ENCODE measurements at regions not wholly inside any gene's neighbourhood (a gene's known extent, or its start where the extent isn't known, plus 50 kb on each side); places are given as distances from the start of the nearest gene placed in this dataset.
"Not testable (repeated sequence)": the region's sequence is repeated elsewhere in the genome, so short reads cannot be mapped to it uniquely, and the experiment has no call there.

DNA sequence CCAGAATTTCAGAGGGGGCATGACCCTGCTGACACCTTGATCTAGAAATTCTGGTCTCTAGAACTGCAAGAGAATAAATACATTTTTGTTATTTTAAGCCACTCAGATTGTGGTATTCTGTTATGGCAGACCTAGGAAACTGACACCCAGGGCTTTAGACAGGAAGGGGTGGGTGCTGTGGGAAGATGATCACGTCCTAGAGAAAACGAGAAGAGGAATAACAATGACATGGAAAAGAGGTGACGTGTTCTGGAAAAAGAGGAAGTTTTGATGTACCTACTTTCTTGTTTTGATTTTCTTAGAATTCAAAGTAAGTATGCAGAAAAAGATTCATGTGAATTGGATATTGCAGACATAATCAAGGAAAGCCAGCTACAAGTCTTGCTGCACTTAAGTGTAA is 232.9 kb upstream of the RUNX1 start:
- DNase-seq: no peak

DNA sequence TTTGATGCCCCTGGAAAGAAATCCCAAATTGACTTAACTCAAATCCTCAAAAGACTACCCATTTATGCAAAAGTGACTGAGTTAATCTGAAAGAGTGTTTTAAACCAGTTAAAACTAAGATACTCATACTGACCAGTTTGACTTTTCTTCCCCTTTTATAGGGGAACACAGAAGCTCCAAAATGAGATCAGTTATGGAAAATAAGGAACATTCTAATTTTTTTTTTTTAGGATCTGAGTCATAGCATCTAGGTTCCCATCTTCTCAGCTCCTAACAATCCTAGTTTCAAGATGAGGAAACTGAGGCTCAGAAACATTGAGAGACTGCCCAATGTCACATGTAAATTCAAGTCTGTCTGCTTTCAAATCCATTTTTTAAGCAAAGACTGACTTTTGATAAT is 231.1 kb upstream of the RUNX1 start:
- DNase-seq: no peak

DNA sequence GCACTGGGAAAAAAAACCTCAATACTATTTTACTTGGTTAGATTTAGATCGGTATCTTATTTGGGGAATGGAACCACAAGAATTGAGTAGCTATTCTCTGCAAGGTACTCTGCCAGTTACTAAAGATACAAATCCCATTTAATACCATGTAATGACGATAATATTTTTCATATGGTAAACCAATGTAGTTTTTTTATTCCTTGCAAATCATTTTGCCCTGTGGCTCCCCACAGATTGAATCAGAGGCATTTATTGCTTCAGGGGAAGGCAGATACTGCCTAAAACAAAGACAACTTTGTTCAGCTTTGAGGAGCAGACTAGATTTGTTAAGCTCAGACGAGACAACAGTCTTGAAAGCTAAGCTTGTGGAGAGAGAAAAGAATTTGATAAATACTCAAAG is 226.7 kb upstream of the RUNX1 start:
- DNase-seq: no peak

DNA sequence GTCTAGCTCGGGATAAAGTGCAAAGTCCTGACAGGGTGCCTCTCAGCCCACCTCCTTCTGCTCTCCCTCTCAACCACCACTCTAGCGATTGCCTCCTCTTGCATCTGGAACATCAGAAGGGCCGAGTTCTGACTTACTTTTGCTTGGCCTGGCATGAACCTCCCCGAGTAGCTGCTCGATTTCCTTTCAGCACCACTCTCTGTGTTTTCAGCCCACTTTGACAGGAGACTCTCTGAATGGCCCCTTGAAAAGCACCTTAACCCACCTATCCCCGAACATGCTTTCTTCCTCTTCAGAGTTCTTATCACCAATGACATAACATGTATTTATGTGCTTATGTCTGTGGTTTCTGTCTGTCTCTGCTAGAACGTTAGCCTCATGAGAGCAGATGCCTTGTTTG is 225.8 kb upstream of the RUNX1 start:
- no peak for DNase-seq

DNA sequence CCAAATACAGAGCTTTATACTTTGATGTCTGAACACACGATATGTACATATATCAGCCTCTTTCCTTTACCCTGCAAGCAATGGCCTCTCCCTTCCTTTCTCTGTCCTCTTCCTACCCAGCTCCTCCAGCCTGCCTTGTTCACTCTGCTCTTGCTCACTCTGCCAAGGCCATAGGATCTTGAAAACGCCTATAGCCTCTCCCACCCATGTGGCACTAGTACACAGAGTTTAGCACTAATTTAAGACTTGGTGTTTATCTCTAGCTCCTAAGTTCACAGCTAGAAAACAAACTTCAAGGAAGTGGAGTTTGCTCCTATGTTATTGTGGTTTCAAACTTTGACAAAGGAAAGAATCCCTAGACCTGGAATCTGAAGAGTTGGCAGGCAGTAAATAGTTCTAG is 225.0 kb upstream of the RUNX1 start:
- no peak for DNase-seq

DNA sequence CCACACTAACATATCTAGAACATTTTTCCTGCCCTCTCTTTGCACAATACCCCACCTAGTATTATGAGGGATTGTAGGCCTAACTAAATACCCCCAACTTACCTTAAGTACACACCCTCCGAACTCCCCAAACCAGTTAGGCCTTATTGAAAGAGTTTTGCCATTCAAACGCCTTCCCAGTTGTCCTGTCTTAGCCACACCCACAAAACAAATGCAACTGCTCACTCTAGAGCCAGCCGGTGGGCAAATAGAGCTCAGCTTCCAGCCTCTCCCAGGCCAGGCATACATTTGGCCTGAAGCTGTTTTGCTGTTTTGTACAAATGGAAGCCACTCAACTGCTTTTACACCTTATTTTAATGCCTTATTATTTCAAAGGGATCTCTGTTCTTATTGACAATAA is 224.2 kb upstream of the RUNX1 start:
- DNase-seq: no peak

DNA sequence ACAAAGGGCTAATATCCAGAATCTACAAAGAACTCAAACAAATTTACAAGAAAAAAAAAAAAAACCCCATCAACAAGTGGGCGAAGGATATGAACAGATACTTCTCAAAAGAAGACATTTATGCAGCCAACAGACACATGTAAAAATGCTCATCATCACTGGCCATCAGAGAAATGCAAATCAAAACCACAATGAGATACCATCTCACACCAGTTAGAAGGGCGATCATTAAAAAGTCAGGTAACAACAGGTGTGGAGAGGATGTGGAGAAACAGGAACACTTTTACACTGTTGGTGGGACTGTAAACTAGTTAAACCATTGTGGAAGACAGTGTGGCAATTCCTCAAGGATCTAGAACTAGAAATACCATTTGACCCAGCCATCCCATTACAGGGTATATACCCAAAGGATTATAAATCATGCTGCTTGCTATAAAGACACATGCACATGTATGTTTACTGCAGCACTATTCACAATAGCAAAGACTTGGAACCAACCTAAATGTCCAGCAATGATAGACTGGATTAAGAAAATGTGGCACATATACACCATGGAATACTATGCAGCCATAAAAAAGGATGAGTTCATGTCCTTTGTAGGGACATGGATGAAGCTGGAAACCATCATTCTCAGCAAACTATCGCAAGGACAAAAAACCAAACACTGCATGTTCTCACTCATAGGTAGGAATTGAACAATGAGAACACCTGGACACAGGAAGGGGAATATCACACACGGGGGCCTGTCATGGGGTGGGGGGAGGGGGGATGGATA is 222.4 kb upstream of the RUNX1 start:
- not testable (repeated sequence) for DNase-seq

DNA sequence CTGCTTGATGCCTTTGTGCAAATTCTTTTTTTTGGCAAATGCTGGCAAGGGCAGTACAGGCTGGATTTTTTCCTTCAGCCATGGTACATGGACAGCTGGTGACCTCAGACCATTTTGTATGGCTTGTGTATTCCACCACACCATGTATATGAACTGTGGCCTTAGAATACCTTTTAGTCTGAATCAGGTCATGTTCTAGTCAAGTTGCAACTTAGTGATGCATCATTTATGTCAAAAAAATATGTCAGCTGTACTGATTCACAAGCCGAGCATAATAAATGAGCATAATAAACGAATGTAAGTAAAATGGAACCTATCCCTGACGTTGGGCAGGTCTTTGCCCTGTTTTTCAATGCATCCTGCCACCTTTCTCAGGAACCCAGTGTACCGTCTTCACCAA is 219.7 kb upstream of the RUNX1 start:
- no peak for DNase-seq

DNA sequence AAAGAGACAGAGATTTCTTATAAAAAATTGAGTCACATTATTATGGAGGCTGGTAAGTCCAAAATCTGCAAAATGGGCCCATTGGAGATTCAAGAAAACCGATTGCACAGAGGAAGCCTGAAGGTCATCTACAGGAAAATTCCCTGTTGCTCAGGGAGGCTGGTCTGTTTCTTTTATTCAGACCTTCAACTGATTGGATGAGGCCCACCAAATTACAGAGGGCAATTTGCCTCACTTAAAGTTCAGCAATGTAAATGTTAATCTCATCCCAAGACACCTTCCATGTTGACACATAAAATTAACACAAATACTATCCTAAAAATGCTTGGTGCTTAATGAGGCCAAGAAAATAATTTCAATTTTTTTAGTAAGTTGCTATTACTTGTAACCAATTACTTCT is 219.2 kb upstream of the RUNX1 start:
- no peak for DNase-seq

DNA sequence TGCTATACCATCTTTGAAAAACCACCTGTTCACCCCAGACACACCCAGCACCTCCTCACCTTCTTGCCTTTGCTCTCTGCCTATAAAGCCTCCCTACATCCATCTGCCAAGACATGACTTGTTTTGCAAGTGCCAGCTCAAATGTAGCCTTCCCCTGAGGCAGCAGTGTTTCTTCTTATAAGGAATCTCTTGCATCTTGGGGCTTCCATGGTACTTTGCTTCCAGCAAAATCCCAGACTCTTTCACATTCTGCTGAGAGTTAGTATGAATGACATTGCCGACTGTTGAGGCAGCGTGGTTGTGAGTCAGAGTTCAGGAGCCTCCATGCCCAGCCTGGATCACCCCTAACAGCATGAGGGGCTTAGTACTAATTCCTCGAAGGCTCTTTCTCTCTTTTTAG is 217.4 kb upstream of the RUNX1 start:
- DNase-seq: no peak

DNA sequence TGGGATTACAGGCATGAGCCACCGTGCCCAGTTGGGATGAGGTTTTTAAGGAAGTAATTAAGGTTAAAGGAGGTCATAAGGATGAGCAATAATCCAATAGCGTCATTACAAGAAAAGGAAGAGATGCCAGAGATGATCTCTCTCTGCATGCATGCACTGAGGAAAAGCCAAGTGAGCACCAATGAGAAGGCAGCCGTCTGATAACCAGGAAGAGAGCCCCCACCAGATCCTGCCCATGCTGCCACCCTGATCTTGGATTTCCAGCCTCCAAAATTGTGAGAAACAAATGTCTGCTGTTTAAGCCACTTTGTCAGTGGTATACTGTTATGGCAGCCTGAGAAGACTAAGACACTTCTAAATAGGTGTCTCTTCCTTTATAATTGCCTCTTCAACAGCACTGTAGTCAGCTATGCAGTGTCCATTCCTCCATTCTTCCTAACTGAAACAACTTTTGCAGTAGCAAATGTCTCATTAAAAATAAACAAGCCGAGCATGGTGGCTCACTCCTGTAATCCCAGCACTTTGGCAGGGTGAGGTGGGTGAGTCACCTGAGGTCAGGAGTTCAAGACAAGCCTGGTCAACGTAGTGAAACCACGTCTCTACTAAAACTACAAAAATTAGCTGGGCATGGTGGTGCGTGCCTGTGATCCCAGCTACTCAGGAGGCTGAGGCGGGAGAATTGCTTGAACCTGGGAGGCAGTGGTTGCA is 216.2 kb upstream of the RUNX1 start:
- no peak for DNase-seq

DNA sequence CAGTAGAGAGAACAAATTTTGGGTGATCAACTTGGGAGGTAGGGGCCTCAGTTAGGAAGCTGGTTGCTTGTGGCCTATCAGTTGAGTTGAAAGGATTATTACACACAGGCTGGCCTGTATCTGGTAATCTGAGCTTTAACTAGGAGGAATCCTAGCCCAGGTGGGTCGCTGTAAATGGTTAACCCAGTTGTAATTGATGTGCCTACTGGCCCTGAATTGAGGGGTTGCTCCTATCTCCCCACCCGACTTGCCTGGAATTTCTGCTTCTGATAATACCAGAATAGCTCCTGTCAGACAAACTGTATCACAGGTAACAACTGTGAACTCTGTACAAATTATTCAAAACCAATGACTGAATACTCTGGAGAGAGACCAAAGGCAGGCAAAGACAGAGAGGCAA is 210.4 kb upstream of the RUNX1 start:
- no peak for DNase-seq

DNA sequence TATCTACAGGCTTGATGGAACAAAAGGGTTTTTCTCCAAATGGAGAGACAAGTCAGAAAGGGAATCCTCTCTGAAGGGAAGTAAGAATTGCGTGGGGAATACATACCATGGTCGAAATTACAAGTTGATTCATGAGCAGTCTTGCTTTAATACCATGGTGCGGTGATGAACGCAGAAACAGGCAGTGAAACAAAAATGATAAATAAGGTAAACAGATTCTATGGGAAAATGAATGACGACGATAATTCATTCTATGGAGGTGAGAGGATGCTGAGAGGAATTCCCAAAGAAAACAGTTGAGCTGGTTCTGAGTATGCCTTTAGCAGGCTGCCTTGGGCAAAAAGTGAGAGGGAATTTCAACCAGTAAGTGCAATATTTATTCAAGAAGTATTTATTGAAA is 209.4 kb upstream of the RUNX1 start:
- no peak for DNase-seq

DNA sequence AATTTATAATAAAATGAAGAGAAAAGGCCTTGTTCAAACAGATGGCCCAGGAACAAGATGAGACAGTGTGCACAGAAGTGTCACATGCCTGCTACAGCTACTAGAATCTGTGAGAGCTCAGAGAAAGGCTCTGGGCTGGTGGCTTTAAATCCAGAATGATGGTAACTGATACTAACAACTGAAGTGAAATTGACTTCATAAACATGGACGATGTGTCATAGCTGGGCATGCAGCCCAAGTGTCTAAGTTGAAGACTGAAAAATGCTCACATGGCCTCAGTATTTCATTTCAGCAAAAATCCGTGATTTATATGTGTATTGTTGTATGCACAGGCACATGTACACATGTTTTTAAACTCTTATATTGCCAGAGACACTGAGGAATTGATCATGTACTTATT is 208.3 kb upstream of the RUNX1 start:
- no peak for DNase-seq

DNA sequence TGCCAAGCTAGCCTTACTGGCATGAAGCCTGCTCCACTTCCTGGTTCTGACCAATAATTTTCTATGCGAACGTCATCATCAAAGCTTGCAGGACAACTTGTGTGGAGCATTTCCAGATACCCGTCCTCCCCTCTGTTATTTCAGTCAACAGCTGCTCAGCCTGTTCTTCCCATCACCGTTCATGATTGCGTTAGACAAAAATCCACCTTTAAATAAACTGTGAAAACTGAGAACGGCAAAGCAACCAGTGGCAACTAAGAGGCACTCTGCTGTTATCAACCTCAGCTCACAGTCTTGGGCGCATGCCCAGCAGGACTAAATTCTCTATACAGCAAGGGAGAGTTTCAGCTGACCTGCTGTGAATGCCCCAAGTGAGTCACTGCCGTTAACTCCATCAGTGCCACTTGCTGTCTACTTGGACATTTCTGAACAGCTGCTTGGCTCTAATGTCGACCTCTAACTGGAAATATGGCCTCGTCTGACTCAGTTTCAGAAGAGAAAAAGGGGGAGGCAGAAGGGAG is 207.4 kb upstream of the RUNX1 start:
- no peak for DNase-seq

DNA sequence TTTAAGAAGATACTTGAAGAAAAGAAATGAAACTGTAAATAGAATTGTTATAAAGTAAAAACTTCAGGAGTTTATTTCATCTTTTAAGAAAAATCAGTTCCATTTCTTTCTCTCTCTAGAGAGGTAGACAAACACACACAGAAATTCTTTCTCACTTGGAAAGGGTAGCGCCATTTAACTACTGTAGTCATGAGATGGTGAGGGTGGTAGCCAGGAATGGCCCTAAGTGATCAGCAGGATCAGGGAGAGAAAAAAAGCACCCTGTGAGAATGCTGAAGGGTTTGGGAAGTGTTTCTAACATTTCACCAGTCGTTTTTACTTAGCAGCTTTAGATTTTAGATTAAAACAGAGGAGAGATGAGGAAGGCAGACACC is 205.7 kb upstream of the RUNX1 start:
- DNase-seq: no peak

DNA sequence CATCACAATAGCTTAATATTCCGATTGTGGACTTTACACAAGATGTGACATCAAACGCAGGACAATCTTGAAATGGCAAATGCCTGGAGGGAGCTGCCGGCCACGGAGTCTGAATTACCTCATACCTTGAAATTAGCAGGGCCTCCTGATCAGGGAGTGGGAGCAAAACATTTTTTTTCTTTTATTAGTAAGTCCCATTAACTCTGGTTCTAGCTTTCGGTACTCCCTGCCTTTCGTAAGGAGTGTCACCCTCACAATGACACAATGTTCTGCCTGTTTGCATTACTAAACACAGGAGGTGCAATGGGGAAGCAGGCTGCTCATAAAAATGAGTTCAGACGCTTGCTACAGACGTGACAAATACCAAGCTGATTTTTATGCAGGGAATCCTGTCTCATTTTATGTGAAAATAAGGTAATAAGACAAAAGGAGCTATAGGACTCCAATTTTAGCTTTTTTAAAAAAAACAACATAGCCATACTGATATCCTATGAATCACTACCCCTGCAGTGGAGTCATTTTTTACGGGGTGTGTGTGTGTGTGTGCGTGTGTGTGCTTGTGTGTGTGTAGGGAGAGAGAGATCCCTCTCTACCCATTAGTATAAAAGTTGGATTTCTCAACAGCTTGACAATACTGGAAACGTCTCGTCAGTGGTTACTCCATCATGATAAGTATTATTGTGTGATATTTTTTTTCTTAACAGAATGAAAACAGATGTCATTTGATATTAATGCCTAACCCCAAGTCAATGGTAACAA is 205.1 kb upstream of the RUNX1 start:
- DNase-seq: no peak

DNA sequence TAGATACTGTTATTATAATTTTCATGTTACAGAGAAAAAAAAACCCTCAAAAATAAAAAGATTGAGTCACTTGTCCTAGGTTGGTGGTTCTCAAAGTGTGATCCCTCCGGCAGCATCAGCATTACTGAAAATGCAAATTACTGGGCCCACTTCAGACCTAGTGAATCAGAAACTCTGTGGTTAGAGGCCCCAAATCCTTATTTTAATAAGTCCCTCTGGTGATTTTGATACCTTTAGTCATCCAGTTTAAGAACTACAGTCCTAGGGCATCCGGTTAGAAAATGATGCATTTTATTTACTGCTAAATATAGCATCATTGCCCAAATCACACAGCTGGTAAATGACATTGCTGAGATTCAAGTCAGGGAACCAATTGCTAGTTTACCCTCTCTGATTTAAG is 203.7 kb upstream of the RUNX1 start:
- no peak for DNase-seq

DNA sequence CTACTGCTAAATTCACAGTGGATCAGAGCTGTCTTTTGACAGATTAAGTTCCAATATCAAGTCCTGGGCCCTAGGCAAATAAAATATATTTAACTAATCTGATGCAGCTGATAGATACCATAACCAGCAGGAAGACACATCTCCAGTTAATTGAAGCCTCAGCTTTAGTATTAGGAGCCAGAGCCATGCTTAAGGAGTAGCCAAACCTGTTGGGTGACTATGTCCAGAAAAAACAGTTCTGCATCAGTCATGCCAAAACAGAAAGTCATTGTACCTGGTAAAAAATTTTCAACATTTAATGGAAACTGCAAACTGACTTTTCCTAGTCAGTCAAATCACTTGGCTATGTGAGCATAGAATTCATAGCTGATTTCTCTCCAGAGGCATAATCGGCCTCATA is 200.5 kb upstream of the RUNX1 start:
- no peak for DNase-seq

DNA sequence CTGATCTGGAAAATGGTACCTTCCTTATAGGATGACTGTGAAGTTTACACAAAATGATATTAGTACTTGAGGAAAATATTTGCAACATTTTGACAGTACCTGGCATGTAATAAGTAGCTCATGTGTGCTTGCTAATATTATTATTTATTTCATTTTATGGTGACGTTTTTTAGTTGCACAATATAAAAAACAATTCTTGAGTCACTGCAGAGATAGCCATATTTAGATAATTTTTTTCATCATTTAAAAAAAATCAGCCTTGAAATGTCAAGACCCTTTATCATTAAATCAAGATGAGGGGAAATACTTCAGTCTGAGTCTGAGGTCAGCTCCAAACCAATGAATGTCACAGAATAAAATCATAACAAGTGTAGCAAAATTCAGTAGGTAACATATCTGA is 196.8 kb upstream of the RUNX1 start:
- DNase-seq: no peak

DNA sequence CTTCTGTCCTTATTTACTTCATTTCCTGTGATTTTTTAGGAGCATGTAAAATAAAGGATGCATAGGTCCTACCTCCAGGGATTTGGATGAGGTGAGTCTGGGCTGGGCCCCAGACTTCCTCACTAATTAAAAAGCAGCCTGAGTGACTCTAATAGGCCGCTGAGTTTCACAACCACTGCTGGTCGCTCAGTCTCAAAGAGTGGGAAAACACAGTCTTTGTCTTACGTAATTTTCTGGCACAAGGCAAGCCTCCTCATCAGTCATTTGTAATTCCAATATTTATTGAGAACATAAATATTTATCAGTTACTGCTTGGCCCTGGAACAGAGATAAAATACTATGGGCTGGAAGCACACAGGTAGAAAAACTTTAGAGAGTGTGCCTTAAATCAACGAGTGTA is 195.4 kb upstream of the RUNX1 start:
- DNase-seq: no peak

DNA sequence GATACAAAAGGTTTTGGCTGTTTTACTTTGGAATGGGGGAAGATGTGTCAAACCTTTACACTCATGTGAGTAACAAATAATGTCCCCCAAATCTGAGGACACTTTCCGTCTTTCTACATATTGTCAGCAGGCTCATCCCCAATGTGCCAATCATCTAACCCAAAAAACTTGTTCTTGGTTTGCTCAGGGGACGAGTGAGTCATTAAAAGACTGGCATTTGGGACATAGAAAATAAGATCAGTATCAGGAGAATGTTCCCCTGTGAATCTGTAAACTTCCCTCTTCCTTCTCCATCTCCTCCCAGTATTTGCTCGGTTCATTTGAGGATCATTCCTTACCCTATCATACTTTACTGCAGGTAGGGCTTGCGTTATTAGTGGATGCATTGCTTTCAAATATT is 194.1 kb upstream of the RUNX1 start:
- DNase-seq: no peak

DNA sequence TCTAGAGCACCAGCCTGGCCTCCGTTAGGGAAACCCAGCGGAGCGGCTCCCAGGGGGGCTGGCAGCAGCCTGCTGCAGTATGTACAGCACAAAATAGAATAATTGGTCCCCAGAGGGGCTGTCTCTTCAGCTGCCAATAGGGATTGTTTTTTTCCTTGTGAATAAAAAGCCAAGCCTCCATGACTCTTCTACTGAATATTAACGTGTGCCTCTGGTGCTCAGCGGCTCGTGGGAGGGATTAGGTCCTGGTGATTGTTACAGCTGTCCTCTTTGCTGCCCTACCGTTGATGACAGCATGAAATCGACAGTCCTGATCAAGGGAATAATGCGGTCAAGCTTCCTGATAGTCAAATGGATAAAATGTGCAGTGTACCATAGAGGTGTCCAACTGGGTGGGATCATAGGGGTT is 190.7 kb upstream of the RUNX1 start:
- no peak for DNase-seq

DNA sequence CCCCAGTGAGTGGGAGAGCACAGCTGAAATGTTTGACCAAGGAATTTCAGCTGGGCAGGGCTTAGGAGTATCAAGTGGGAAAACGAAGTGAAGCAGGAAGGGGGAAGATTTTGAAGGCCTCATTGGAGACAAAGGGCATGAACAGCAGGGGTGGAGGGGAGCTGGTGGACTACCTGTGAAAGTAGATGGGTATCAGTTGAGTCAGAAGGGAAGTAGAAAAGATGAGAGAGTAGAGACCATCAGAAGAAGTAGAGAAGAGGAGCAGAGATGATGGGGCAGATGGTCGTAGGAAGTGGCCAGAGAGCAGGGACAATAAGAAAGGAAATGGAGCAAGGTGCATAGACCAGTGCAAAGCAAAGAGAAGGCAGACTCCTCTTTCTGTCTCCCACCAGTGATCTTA is 189.0 kb upstream of the RUNX1 start:
- no peak for DNase-seq

Data from effector CD4-positive, alpha-beta T cell (primary cell).